ENCODE measurements at regions not wholly inside any gene's neighbourhood (a gene's known extent, or its start where the extent isn't known, plus 50 kb on each side); places are given as distances from the start of the nearest gene placed in this dataset.

DNA sequence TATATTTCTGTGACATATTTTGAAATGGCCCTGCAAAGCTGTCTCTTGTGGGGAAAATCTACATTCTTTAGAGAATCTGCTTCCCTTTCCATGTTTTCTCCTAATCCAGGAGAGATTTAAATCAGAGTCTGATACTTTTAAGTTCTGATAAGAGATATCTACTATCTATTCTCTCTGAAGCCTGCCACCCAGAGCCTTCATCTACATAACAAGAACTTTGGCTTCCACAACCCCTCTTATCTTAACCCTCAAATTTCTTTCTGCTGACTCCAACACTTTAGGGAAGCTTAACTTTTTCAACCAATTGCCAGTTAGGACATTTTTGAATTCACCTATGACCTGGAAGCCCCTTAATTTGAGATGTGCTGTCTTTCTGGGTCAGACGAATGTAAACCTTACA, 965.2 kb downstream of the TBC1D22A start:
- TF ChIP-seq, protein P1, sequence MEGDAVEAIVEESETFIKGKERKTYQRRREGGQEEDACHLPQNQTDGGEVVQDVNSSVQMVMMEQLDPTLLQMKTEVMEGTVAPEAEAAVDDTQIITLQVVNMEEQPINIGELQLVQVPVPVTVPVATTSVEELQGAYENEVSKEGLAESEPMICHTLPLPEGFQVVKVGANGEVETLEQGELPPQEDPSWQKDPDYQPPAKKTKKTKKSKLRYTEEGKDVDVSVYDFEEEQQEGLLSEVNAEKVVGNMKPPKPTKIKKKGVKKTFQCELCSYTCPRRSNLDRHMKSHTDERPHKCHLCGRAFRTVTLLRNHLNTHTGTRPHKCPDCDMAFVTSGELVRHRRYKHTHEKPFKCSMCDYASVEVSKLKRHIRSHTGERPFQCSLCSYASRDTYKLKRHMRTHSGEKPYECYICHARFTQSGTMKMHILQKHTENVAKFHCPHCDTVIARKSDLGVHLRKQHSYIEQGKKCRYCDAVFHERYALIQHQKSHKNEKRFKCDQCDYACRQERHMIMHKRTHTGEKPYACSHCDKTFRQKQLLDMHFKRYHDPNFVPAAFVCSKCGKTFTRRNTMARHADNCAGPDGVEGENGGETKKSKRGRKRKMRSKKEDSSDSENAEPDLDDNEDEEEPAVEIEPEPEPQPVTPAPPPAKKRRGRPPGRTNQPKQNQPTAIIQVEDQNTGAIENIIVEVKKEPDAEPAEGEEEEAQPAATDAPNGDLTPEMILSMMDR (IDR thresholded peaks at IDR 0.05; ENCODE audit: low read depth, low read length, poor library complexity, severe bottlenecking) = no peak
- TF ChIP-seq EZH2phosphoT487 (IDR thresholded peaks at IDR 0.05; ENCODE audit: borderline replicate concordance, low read length) = no peak
